Gastrocnemius medialis (tissue), 4 donors: ENCODE measurements at regions not wholly inside any gene's neighbourhood (a gene's known extent, or its start where the extent isn't known, plus 50 kb on each side); places are given as distances from the start of the nearest gene placed in this dataset.

ENCODE experiments used
- CTCF ChIP-seq, 5 experiments: fragments of 450-650 bp in 3 of 5; fragments of 200-600 bp in 2 of 5; sonication (generic) in 2 of 5; IDR thresholded peaks in 4 of 5; conservative IDR thresholded peaks in 1 of 5; 1 replicate in 4 of 5; 2 replicates in 1 of 5; pipeline ENCODE4 v1.5.1; 2016 to 2019; ENCODE audit warnings: antibody characterized with exemption in 5 of 5, mild to moderate bottlenecking in 3 of 5, moderate library complexity in 3 of 5
- POLR2A ChIP-seq, 2 donors: fragments of 450-650 bp; IDR thresholded peaks; one replicate each; pipeline ENCODE4 v1.6.1; 2017; ENCODE audit warnings: antibody characterized with exemption in 2 of 2, mild to moderate bottlenecking in 2 of 2, moderate library complexity in 2 of 2

GRCh38 chr20:17823409-17824144, 123.8 kb downstream of the BANF2 start:
- TF ChIP-seq POLR2A (IDR thresholded peaks at IDR 0.05), result no peak
- no peak for TF ChIP-seq CTCF (IDR thresholded peaks at IDR 0.05 in 4 of 5, conservative IDR thresholded peaks at IDR 0.05 in 1 of 5)
